Stimulated activated CD4-positive, alpha-beta T cell treated with anti-CD3 and anti-CD28 coated beads, Interleukin-4, amount 100 ng/mL, for 4 hours (primary cell): ENCODE measurements at regions not wholly inside any gene's neighbourhood (a gene's known extent, or its start where the extent isn't known, plus 50 kb on each side); places are given as distances from the start of the nearest gene placed in this dataset.

Experiments
- DNase-seq, 2 experiments: peaks; one replicate each; pipeline ENCODE4 v3.0.0-alpha.2; 2020

- no peak for DNase-seq
Measured at GRCh38 chr3:162139841-162140240, 643.2 kb downstream of the OTOL1 start.

GRCh38 chr3:162141272-162141791 is 644.7 kb downstream of the OTOL1 start:
- DNase-seq, result no peak

- no peak for DNase-seq
Measured at GRCh38 chr3:162142511-162142910, 645.9 kb downstream of the OTOL1 start.

- DNase-seq, result no peak
Measured at GRCh38 chr3:162143180-162143579, 646.6 kb downstream of the OTOL1 start.

GRCh38 chr3:162147996-162148395 is 651.4 kb downstream of the OTOL1 start:
- DNase-seq, result no peak

GRCh38 chr3:162150790-162151189 is 654.2 kb downstream of the OTOL1 start:
- no peak for DNase-seq

GRCh38 chr3:162152636-162153035 is 656.0 kb downstream of the OTOL1 start:
- no peak for DNase-seq

GRCh38 chr3:162161595-162161994 is 665.0 kb downstream of the OTOL1 start:
- DNase-seq, result no peak

GRCh38 chr3:162165346-162165745 is 668.7 kb downstream of the OTOL1 start:
- DNase-seq, result no peak

- no peak for DNase-seq
Measured at GRCh38 chr3:162166543-162166942, 669.9 kb downstream of the OTOL1 start.

GRCh38 chr3:162168715-162169114 is 672.1 kb downstream of the OTOL1 start:
- DNase-seq, result no peak

GRCh38 chr3:162170581-162170980 is 674.0 kb downstream of the OTOL1 start:
- DNase-seq, result no peak

GRCh38 chr3:162171970-162172369 is 675.4 kb downstream of the OTOL1 start:
- no peak for DNase-seq

- no peak for DNase-seq
Measured at GRCh38 chr3:162175145-162175544, 678.5 kb downstream of the OTOL1 start.

- DNase-seq, result no peak
Measured at GRCh38 chr3:162175878-162176277, 679.3 kb downstream of the OTOL1 start.

GRCh38 chr3:162183440-162183839 is 686.8 kb downstream of the OTOL1 start:
- no peak for DNase-seq

GRCh38 chr3:162192340-162193029 is 695.9 kb downstream of the OTOL1 start:
- DNase-seq, result no peak

- no peak for DNase-seq
Measured at GRCh38 chr3:162193148-162194095, 696.8 kb downstream of the OTOL1 start.

- no peak for DNase-seq
Measured at GRCh38 chr3:162195147-162195546, 698.5 kb downstream of the OTOL1 start.

GRCh38 chr3:162196964-162197363 is 700.4 kb downstream of the OTOL1 start:
- no peak for DNase-seq

GRCh38 chr3:162200836-162201235 is 704.2 kb downstream of the OTOL1 start:
- DNase-seq, result no peak

GRCh38 chr3:162206648-162207047 is 710.0 kb downstream of the OTOL1 start:
- DNase-seq, result no peak

- DNase-seq, result no peak
Measured at GRCh38 chr3:162211470-162211869, 714.9 kb downstream of the OTOL1 start.

- no peak for DNase-seq
Measured at GRCh38 chr3:162213196-162213595, 716.6 kb downstream of the OTOL1 start.
